Thyroid gland (tissue), 4 donors: ENCODE measurements at regions not wholly inside any gene's neighbourhood (a gene's known extent, or its start where the extent isn't known, plus 50 kb on each side); places are given as distances from the start of the nearest gene placed in this dataset.

Experiments used
- DNase-seq, 2 donors: peaks; one replicate each; pipeline ENCODE4 v3.0.0-alpha.2; 2019
- H3K27ac ChIP-seq, 3 donors: fragments of 200-600 bp; sonication (generic); 1 replicate in 2 of 3; 2 replicates in 1 of 3; pipeline ENCODE4 v1.5.1; 2016 to 2019; ENCODE audit warnings: mild to moderate bottlenecking in 1 of 3, moderate library complexity in 1 of 3
- H3K27me3 ChIP-seq: fragments of 200-600 bp; sonication (generic); one replicate; pipeline ENCODE4 v1.5.1; 2019
- H3K36me3 ChIP-seq, 2 donors: fragments of 200-600 bp; sonication (generic); one replicate each; pipeline ENCODE4 v1.5.1; 2016 to 2019
- H3K4me1 ChIP-seq, 2 donors: fragments of 200-600 bp; sonication (generic); one replicate each; pipeline ENCODE4 v1.5.1; 2017 to 2019
- H3K4me3 ChIP-seq, 3 donors: fragments of 200-600 bp; sonication (generic); replicated peaks in 1 of 3; 1 replicate in 2 of 3; 2 replicates in 1 of 3; pipeline ENCODE4 v1.5.1; 2016; ENCODE audit warnings: mild to moderate bottlenecking in 1 of 3
- H3K9me3 ChIP-seq: fragments of 200-600 bp; sonication (generic); one replicate; pipeline ENCODE4 v1.5.1; 2017
- POLR2A ChIP-seq, 2 donors: fragments of 450-650 bp; IDR thresholded peaks; one replicate each; pipeline ENCODE4 v1.6.1; 2017; ENCODE audit warnings: antibody characterized with exemption in 2 of 2, mild to moderate bottlenecking in 2 of 2, moderate library complexity in 1 of 2
- WGBS, 2 donors: methylation state at CpG; one replicate each; pipeline ENCODE4 v1.1.5; 2017; 5-methylcytosine and 5-hydroxymethylcytosine counted together
- intact Hi-C: fragments of 100-400 bp; cut with DNase I; formaldehyde crosslinking; loops from one replicate; pipeline ENCODE4 v1.15.1; 2023
- TF ChIP-seq, protein P1 (sequence below), 6 experiments: fragments of 200-600 bp in 3 of 6; fragments of 450-650 bp in 3 of 6; sonication (generic) in 3 of 6; IDR thresholded peaks; one replicate each; pipeline ENCODE4 v1.5.1; 2016 to 2019; ENCODE audit warnings: antibody characterized with exemption in 6 of 6, mild to moderate bottlenecking in 2 of 6, inconsistent platforms in 1 of 6, moderate library complexity in 1 of 6

DNA sequence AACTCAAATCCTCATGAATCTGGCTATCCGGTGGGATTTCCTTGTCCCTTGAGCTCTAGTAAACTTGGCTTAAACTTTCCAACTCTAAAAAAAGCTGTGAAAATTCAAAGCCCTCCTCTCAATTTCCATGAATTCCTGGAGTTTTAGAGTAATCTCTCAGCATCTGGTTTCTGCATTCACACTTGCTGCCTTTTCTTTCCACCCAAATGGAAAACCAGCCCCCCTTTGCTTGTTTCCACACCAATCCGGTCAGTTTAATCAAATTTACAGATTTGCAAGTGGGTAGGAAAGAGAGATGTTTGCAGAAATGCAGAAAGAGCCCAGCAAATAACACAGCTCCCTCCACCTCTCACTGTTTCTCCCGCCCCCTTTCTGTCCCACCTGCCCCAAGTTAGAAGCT is 91.1 kb downstream of the ENC1 start:
- Histone ChIP-seq H3K27ac (no peak overlapping the region), H3K4me1 (no peaks in the 10 kb centered on the region), H3K4me3 (no peak overlapping the region), H3K27me3 (no peaks in the 10 kb centered on the region), H3K9me3 (no peaks in the 10 kb centered on the region), H3K36me3 (no peaks in the 10 kb centered on the region)
- no peak for DNase-seq
- intact Hi-C loops: no loop called here
- WGBS, 2 donors: 75 to 83% methylated on average over 3 of the region's 3 CpGs
- TF ChIP-seq, protein P1, sequence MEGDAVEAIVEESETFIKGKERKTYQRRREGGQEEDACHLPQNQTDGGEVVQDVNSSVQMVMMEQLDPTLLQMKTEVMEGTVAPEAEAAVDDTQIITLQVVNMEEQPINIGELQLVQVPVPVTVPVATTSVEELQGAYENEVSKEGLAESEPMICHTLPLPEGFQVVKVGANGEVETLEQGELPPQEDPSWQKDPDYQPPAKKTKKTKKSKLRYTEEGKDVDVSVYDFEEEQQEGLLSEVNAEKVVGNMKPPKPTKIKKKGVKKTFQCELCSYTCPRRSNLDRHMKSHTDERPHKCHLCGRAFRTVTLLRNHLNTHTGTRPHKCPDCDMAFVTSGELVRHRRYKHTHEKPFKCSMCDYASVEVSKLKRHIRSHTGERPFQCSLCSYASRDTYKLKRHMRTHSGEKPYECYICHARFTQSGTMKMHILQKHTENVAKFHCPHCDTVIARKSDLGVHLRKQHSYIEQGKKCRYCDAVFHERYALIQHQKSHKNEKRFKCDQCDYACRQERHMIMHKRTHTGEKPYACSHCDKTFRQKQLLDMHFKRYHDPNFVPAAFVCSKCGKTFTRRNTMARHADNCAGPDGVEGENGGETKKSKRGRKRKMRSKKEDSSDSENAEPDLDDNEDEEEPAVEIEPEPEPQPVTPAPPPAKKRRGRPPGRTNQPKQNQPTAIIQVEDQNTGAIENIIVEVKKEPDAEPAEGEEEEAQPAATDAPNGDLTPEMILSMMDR (IDR thresholded peaks at IDR 0.05): no peak
- no peak for TF ChIP-seq POLR2A (IDR thresholded peaks at IDR 0.05)

- Histone ChIP-seq H3K36me3 (no peaks in the 10 kb centered on the region), H3K27ac (no peak overlapping the region), H3K4me3 (no peak overlapping the region), H3K27me3 (no peaks in the 10 kb centered on the region), H3K9me3 (no peaks in the 10 kb centered on the region), H3K4me1 (peaks cover 0 to 5% of the 10 kb centered on the region in 2 donors)
- 90 to 93% methylated on average over 1 of the region's 1 CpG for WGBS, 2 donors
- DNase-seq: no peak
- intact Hi-C loops: no loop called here
- TF ChIP-seq POLR2A (IDR thresholded peaks at IDR 0.05): no peak
- TF ChIP-seq, protein P1 (IDR thresholded peaks at IDR 0.05): no peak
These were observed 93.7 kb downstream of the ENC1 start for GRCh38 chr5:74546796-74547195.

- TF ChIP-seq, protein P1 (IDR thresholded peaks at IDR 0.05): no peak
- TF ChIP-seq POLR2A (IDR thresholded peaks at IDR 0.05): no peak
- Histone ChIP-seq H3K36me3 (no peaks in the 10 kb centered on the region), H3K4me1 (peaks cover 0 to 5% of the 10 kb centered on the region in 2 donors), H3K27ac (no peak overlapping the region), H3K27me3 (no peaks in the 10 kb centered on the region), H3K4me3 (no peak overlapping the region), H3K9me3 (no peaks in the 10 kb centered on the region)
- WGBS, 2 donors: 94 to 98% methylated on average over 2 of the region's 2 CpGs
- intact Hi-C loops: no loop called here
- DNase-seq: no peak
These were observed 95.7 kb downstream of the ENC1 start for GRCh38 chr5:74544811-74545210.

GRCh38 chr5:74543162-74543995 is 97.1 kb downstream of the ENC1 start:
- DNase-seq: peak; percentile 18 to 19
- intact Hi-C loops: no loop called here
- Histone ChIP-seq H3K27me3 (no peaks in the 10 kb centered on the region), H3K4me1 (peaks cover 0 to 5% of the 10 kb centered on the region in 2 donors), H3K9me3 (no peaks in the 10 kb centered on the region), H3K4me3 (no peak overlapping the region), H3K27ac (no peak overlapping the region), H3K36me3 (no peaks in the 10 kb centered on the region)
- 32 to 34% methylated on average over 14 of the region's 14 CpGs for WGBS, 2 donors
- TF ChIP-seq, protein P1 (IDR thresholded peaks at IDR 0.05): no peak
- TF ChIP-seq POLR2A (IDR thresholded peaks at IDR 0.05): no peak

GRCh38 chr5:74542482-74542881 is 98.0 kb downstream of the ENC1 start:
- intact Hi-C loops: no loop called here
- DNase-seq: no peak
- H3K36me3 ChIP-seq: no peaks in the 10 kb centered on the region
- TF ChIP-seq, protein P1 (IDR thresholded peaks at IDR 0.05): no peak
- no peak for TF ChIP-seq POLR2A (IDR thresholded peaks at IDR 0.05)
- peaks cover 0 to 5% of the 10 kb centered on the region in 2 donors for H3K4me1 ChIP-seq
- no peak overlapping the region for H3K27ac ChIP-seq
- 79 to 86% methylated on average over 3 of the region's 3 CpGs for WGBS, 2 donors
- no peaks in the 10 kb centered on the region for H3K27me3 ChIP-seq
- no peak overlapping the region for H3K4me3 ChIP-seq
- H3K9me3 ChIP-seq: no peaks in the 10 kb centered on the region
